H1 (cell line): ENCODE measurements at regions not wholly inside any gene's neighbourhood (a gene's known extent, or its start where the extent isn't known, plus 50 kb on each side); places are given as distances from the start of the nearest gene placed in this dataset.

Source experiments
- CTCF ChIA-PET: fragments of 300-600 bp; sonication (Branson Sonifier 250); formaldehyde crosslinking; loops from one replicate; lab custom pipeline; 2021; ENCODE audit not compliant: partially characterized antibody; lab: Charles Lee
- POLR2A ChIA-PET: fragments of 300-600 bp; sonication (Branson Sonifier 250); formaldehyde crosslinking; loops from one replicate; lab custom pipeline; 2021; ENCODE audit warnings: inconsistent platforms; ENCODE audit not compliant: partially characterized antibody; lab: Charles Lee
- DNase-seq, 2 experiments: peaks; one replicate each; pipeline versions ENCODE4 v3.0.0 to v3.0.0-alpha.2; 2010 to 2022; ENCODE audit warnings: low spot score in 2 of 2, low read depth in 1 of 2, mixed read lengths in 1 of 2
- FAIRE-seq: peaks from 2 replicates; lab custom pipeline; 2011; peaks lifted over from hg19 to GRCh38; lab: Jason Lieb, UNC
- H2AFZ ChIP-seq: 2 replicates; pipeline ENCODE4 v1.8.1; 2012; ENCODE audit warnings: low read length, inconsistent platforms
- H2AK5ac ChIP-seq: 2 replicates; pipeline ENCODE4 v1.6.1; 2013; ENCODE audit warnings: low read depth, low read length
- H2BK120ac ChIP-seq: replicated peaks from 2 replicates; pipeline ENCODE3; 2013; ENCODE audit warnings: low read depth, low read length, inconsistent platforms
- H2BK12ac ChIP-seq: 2 replicates; pipeline ENCODE4 v1.6.1; 2013; ENCODE audit warnings: low read depth, low read length
- H2BK15ac ChIP-seq: 2 replicates; pipeline ENCODE4 v1.6.1; 2013; ENCODE audit warnings: low read length
- H2BK20ac ChIP-seq: 2 replicates; pipeline ENCODE4 v1.6.1; 2013; ENCODE audit warnings: low read length
- H2BK5ac ChIP-seq: 2 replicates; pipeline ENCODE4 v1.6.1; 2013; ENCODE audit warnings: low read depth, low read length
- H3K14ac ChIP-seq: 2 replicates; pipeline ENCODE4 v1.6.1; 2013; ENCODE audit warnings: inconsistent platforms; ENCODE audit not compliant: insufficient read length
- H3K18ac ChIP-seq: 2 replicates; pipeline ENCODE4 v1.6.1; 2013; ENCODE audit warnings: low read length; ENCODE audit errors: extremely low read depth
- H3K23ac ChIP-seq: 2 replicates; pipeline ENCODE4 v1.6.1; 2013; ENCODE audit warnings: inconsistent platforms; ENCODE audit not compliant: insufficient read length
- H3K23me2 ChIP-seq: 2 replicates; pipeline ENCODE4 v1.6.1; 2013; ENCODE audit warnings: low read depth, low read length
- H3K27ac ChIP-seq: 2 replicates; pipeline ENCODE4 v1.6.1; 2011; ENCODE audit warnings: low read depth, low read length, inconsistent platforms
- H3K27me3 ChIP-seq, 4 experiments: replicated peaks in 1 of 4; 1 replicate in 1 of 4; 2 replicates in 3 of 4; pipeline versions ENCODE4 v1.6.1 to v1.8.1; 2011 to 2013; ENCODE audit warnings: low read length in 3 of 4, mild to moderate bottlenecking in 3 of 4, inconsistent platforms in 2 of 4, mixed read lengths in 2 of 4, moderate library complexity in 1 of 4; ENCODE audit not compliant: control insufficient read depth in 3 of 4, insufficient read depth in 3 of 4; ENCODE audit errors: extremely low read depth in 1 of 4
- H3K36me3 ChIP-seq, 4 experiments: 2 replicates each; pipeline versions ENCODE4 v1.6.1 to v1.8.1; 2011 to 2013; ENCODE audit warnings: mild to moderate bottlenecking in 4 of 4, low read length in 3 of 4, moderate library complexity in 2 of 4, control low read depth in 1 of 4, inconsistent platforms in 1 of 4; ENCODE audit not compliant: insufficient read depth in 4 of 4, control insufficient read depth in 2 of 4
- H3K4ac ChIP-seq: replicated peaks from 2 replicates; pipeline ENCODE3; 2013; ENCODE audit warnings: low read length, low read depth, mixed read lengths, inconsistent platforms; ENCODE audit not compliant: insufficient read length
- H3K4me1 ChIP-seq, 4 experiments: replicated peaks in 1 of 4; 1 replicate in 1 of 4; 2 replicates in 3 of 4; pipeline versions ENCODE4 v1.6.1 to v1.8.1; 2011 to 2013; ENCODE audit warnings: low read length in 3 of 4, inconsistent platforms in 2 of 4, mixed read lengths in 1 of 4; ENCODE audit not compliant: insufficient read depth in 4 of 4, control insufficient read depth in 3 of 4
- H3K4me2 ChIP-seq, 2 experiments: 2 replicates each; pipeline versions ENCODE4 v1.6.1 to v1.8.1; 2011 to 2013; ENCODE audit warnings: low read depth in 2 of 2, low read length in 2 of 2, control low read depth in 1 of 2, inconsistent platforms in 1 of 2, mild to moderate bottlenecking in 1 of 2; ENCODE audit not compliant: insufficient read depth in 1 of 2
- H3K4me3 ChIP-seq, 4 experiments: fragments of 200-600, 300-600 bp in 1 of 4; sonication (generic), shearing (Covaris generic), sonication (Bioruptor Twin) in 1 of 4; 2 replicates each; pipeline versions ENCODE4 v1.5.1 to v1.8.1; 2011 to 2016; ENCODE audit warnings: low read length in 4 of 4, low read depth in 3 of 4, control low read depth in 2 of 4, inconsistent platforms in 2 of 4, mild to moderate bottlenecking in 2 of 4, mixed read lengths in 1 of 4, moderate library complexity in 1 of 4; ENCODE audit not compliant: insufficient read depth in 2 of 4; ENCODE audit errors: extremely low read depth in 1 of 4
- H3K56ac ChIP-seq: replicated peaks from 2 replicates; pipeline ENCODE3; 2013; ENCODE audit warnings: low read depth, mild to moderate bottlenecking, mixed read lengths, low read length, inconsistent platforms; ENCODE audit not compliant: insufficient read length
- H3K79me1 ChIP-seq: 2 replicates; pipeline ENCODE4 v1.6.1; 2013; ENCODE audit warnings: low read depth, low read length, control low read depth
- H3K79me2 ChIP-seq, 2 experiments: 2 replicates each; pipeline versions ENCODE4 v1.6.1 to v1.8.1; 2012 to 2013; ENCODE audit warnings: low read length in 2 of 2, mild to moderate bottlenecking in 2 of 2, inconsistent platforms in 1 of 2; ENCODE audit not compliant: insufficient read depth in 2 of 2, control insufficient read depth in 1 of 2
- H3K9ac ChIP-seq, 4 experiments: replicated peaks in 1 of 4; 1 replicate in 1 of 4; 2 replicates in 3 of 4; pipeline versions ENCODE4 v1.6.1 to v1.8.1; 2011 to 2013; ENCODE audit warnings: low read depth in 3 of 4, low read length in 3 of 4, control low read depth in 2 of 4, mild to moderate bottlenecking in 2 of 4, moderate library complexity in 2 of 4, inconsistent platforms in 1 of 4; ENCODE audit errors: extremely low read depth in 1 of 4
- H3K9me3 ChIP-seq, 2 experiments: 2 replicates each; pipeline versions ENCODE4 v1.6.1 to v1.8.1; 2012 to 2013; ENCODE audit warnings: mild to moderate bottlenecking in 2 of 2, moderate library complexity in 2 of 2, control low read depth in 1 of 2, inconsistent platforms in 1 of 2, low read depth in 1 of 2, low read length in 1 of 2, mixed read lengths in 1 of 2; ENCODE audit not compliant: insufficient read depth in 2 of 2
- H4K20me1 ChIP-seq, 2 experiments: replicated peaks in 1 of 2; 2 replicates each; pipeline versions ENCODE3 to v1.8.1; 2011 to 2013; ENCODE audit warnings: inconsistent platforms in 2 of 2, low read length in 2 of 2, mild to moderate bottlenecking in 1 of 2; ENCODE audit not compliant: insufficient read depth in 2 of 2, control insufficient read depth in 1 of 2
- H4K5ac ChIP-seq: 2 replicates; pipeline ENCODE4 v1.6.1; 2013; ENCODE audit warnings: low read length, low read depth, mixed read lengths, inconsistent platforms; ENCODE audit not compliant: insufficient read length
- H4K8ac ChIP-seq: 2 replicates; pipeline ENCODE4 v1.8.0; 2013; ENCODE audit warnings: mild to moderate bottlenecking, moderate library complexity, low read length, inconsistent platforms; ENCODE audit not compliant: insufficient read depth; ENCODE audit errors: extremely low read depth
- H4K91ac ChIP-seq: replicated peaks from 2 replicates; pipeline ENCODE3; 2013; ENCODE audit warnings: low read length, mixed read lengths, inconsistent platforms; ENCODE audit not compliant: insufficient read length
- WGBS, 2 experiments: shearing (Covaris generic) in 1 of 2; methylation state at CpG; one replicate each; pipeline versions ENCODE4 v1.1.6 to v1.1.7; 2013 to 2015; ENCODE audit warnings: low lambda C conversion rate in 2 of 2, mixed read lengths in 2 of 2, inconsistent platforms in 1 of 2, low coverage in 1 of 2, missing lambda C conversion rate in 1 of 2; ENCODE audit not compliant: insufficient replicate concordance in 2 of 2, insufficient coverage in 1 of 2, insufficient read length in 1 of 2; ENCODE audit errors: extremely low coverage in 1 of 2, missing lambda C conversion rate in 1 of 2; 5-methylcytosine and 5-hydroxymethylcytosine counted together

- H3K27me3 ChIP-seq = no peaks in the 10 kb centered on the region
- no peak overlapping the region for H2AK5ac ChIP-seq
- H3K79me1 ChIP-seq = no peaks in the 10 kb centered on the region
- CTCF ChIA-PET = no interaction called here
- H3K36me3 ChIP-seq = no peaks in the 10 kb centered on the region
- no peaks in the 10 kb centered on the region for H3K79me2 ChIP-seq
- H2BK12ac ChIP-seq = no peak overlapping the region
- H4K8ac ChIP-seq = no peak overlapping the region
- no peak overlapping the region for H4K91ac ChIP-seq
- no peak overlapping the region for H2BK120ac ChIP-seq
- no peaks in the 10 kb centered on the region; the same call in 1 of the 2 replicates for H3K23me2 ChIP-seq
- H4K5ac ChIP-seq = no peak overlapping the region
- H2BK5ac ChIP-seq = no peak overlapping the region
- H3K9me3 ChIP-seq = no peaks in the 10 kb centered on the region
- H3K9ac ChIP-seq = no peak overlapping the region; a peak in 2 of 7 replicates
- no peak overlapping the region for H2AFZ ChIP-seq
- no peak overlapping the region for H3K56ac ChIP-seq
- WGBS, 2 experiments = 79% methylated on average over 4 of the region's 4 CpGs; no CpG with 5 or more reads in 1 of the 2 experiments
- H3K14ac ChIP-seq = no peak overlapping the region
- H2BK15ac ChIP-seq = no peak overlapping the region
- no peak for FAIRE-seq
- H2BK20ac ChIP-seq = no peak overlapping the region
- no peak overlapping the region for H3K27ac ChIP-seq
- no peak overlapping the region for H3K4me3 ChIP-seq
- H3K18ac ChIP-seq = no peak overlapping the region
- no peaks in the 10 kb centered on the region for H3K4me1 ChIP-seq
- no peak overlapping the region for H3K23ac ChIP-seq
- POLR2A ChIA-PET = no interaction called here
- no peak overlapping the region for H3K4ac ChIP-seq
- H3K4me2 ChIP-seq = no peak overlapping the region
- DNase-seq = no peak
- no peaks in the 10 kb centered on the region for H4K20me1 ChIP-seq
Observed at GRCh38 chr10:91073286-91073979, 147.0 kb upstream of the PCGF5 start.
